Parathyroid adenoma (tissue), 2 donors: ENCODE measurements at regions not wholly inside any gene's neighbourhood (a gene's known extent, or its start where the extent isn't known, plus 50 kb on each side); places are given as distances from the start of the nearest gene placed in this dataset.

Source experiments
- H2AFZ ChIP-seq: fragments of 300-600 bp; sonication (generic); one replicate; pipeline ENCODE4 v1.7.0; 2017; ENCODE audit warnings: antibody characterized with exemption, mild to moderate bottlenecking
- H3K27ac ChIP-seq: fragments of 300-600 bp; sonication (generic); one replicate; pipeline ENCODE4 v1.7.0; 2017
- H3K27me3 ChIP-seq: fragments of 300-600 bp; sonication (generic); one replicate; pipeline ENCODE4 v1.7.0; 2017; ENCODE audit warnings: low read length; ENCODE audit not compliant: control insufficient read depth, insufficient read depth
- H3K36me3 ChIP-seq: fragments of 300-600 bp; sonication (generic); one replicate; pipeline ENCODE4 v1.7.0; 2017; ENCODE audit warnings: low read length; ENCODE audit not compliant: control insufficient read depth, insufficient read depth
- H3K4me1 ChIP-seq: fragments of 300-600 bp; sonication (generic); one replicate; pipeline ENCODE4 v1.7.0; 2017; ENCODE audit warnings: control low read depth
- H3K4me2 ChIP-seq: fragments of 300-600 bp; sonication (generic); one replicate; pipeline ENCODE4 v1.7.0; 2017; ENCODE audit warnings: low read length
- H3K4me3 ChIP-seq: fragments of 300-600 bp; sonication (generic); one replicate; pipeline ENCODE4 v1.7.0; 2017; ENCODE audit warnings: low read depth, low read length
- H3K79me2 ChIP-seq: fragments of 300-600 bp; sonication (generic); one replicate; pipeline ENCODE4 v1.7.0; 2017; ENCODE audit warnings: control low read depth
- H3K9ac ChIP-seq: fragments of 300-600 bp; sonication (generic); one replicate; pipeline ENCODE4 v1.7.0; 2017; ENCODE audit warnings: mild to moderate bottlenecking
- H3K9me3 ChIP-seq: fragments of 300-600 bp; sonication (generic); one replicate; pipeline ENCODE4 v1.7.0; 2017; ENCODE audit warnings: low read length; ENCODE audit not compliant: control insufficient read depth
- CTCF ChIP-seq: fragments of 300-600 bp; sonication (generic); IDR thresholded peaks from one replicate; pipeline ENCODE4 v1.7.0; 2017; ENCODE audit warnings: antibody characterized with exemption, mild to moderate bottlenecking
- donor health status: primary hyperparathyroidism.

GRCh38 chr12:84277986-84278385, 634.6 kb downstream of the SLC6A15 start:
- Histone ChIP-seq H2AFZ (no peak overlapping the region), H3K4me2 (no peak overlapping the region), H3K4me1 (no peaks in the 10 kb centered on the region), H3K36me3 (no peaks in the 10 kb centered on the region), H3K9me3 (no peaks in the 10 kb centered on the region), H3K9ac (no peak overlapping the region), H3K79me2 (no peaks in the 10 kb centered on the region), H3K27me3 (no peaks in the 10 kb centered on the region), H3K4me3 (no peak overlapping the region), H3K27ac (no peak overlapping the region)
- no peak for TF ChIP-seq CTCF

- H3K4me2 ChIP-seq: no peak overlapping the region
- H3K4me3 ChIP-seq: no peak overlapping the region
- no peaks in the 10 kb centered on the region for H3K79me2 ChIP-seq
- H3K4me1 ChIP-seq: no peaks in the 10 kb centered on the region
- no peak for TF ChIP-seq CTCF
- no peak overlapping the region for H3K27ac ChIP-seq
- H2AFZ ChIP-seq: no peak overlapping the region
- no peaks in the 10 kb centered on the region for H3K9me3 ChIP-seq
- H3K27me3 ChIP-seq: no peaks in the 10 kb centered on the region
- no peaks in the 10 kb centered on the region for H3K36me3 ChIP-seq
- H3K9ac ChIP-seq: no peak overlapping the region
Observed at GRCh38 chr12:84276215-84276614, 636.4 kb downstream of the SLC6A15 start.

GRCh38 chr12:84272324-84272723, 640.3 kb downstream of the SLC6A15 start:
- Histone ChIP-seq H3K4me1 (no peaks in the 10 kb centered on the region), H3K9ac (no peak overlapping the region), H2AFZ (no peak overlapping the region), H3K27ac (no peak overlapping the region), H3K36me3 (no peaks in the 10 kb centered on the region), H3K4me2 (no peak overlapping the region), H3K4me3 (no peak overlapping the region), H3K9me3 (no peaks in the 10 kb centered on the region), H3K27me3 (no peaks in the 10 kb centered on the region), H3K79me2 (no peaks in the 10 kb centered on the region)
- no peak for TF ChIP-seq CTCF

GRCh38 chr12:84270470-84271140, 642.0 kb downstream of the SLC6A15 start:
- no peak for TF ChIP-seq CTCF
- H3K9ac ChIP-seq: no peak overlapping the region

GRCh38 chr12:84247931-84248330, 664.7 kb downstream of the SLC6A15 start:
- Histone ChIP-seq H2AFZ (no peak overlapping the region), H3K4me2 (no peak overlapping the region), H3K27ac (no peak overlapping the region), H3K36me3 (no peaks in the 10 kb centered on the region), H3K4me1 (no peaks in the 10 kb centered on the region), H3K9me3 (no peaks in the 10 kb centered on the region), H3K9ac (no peak overlapping the region), H3K4me3 (no peak overlapping the region), H3K79me2 (no peaks in the 10 kb centered on the region), H3K27me3 (no peaks in the 10 kb centered on the region)
- TF ChIP-seq CTCF: no peak

More at GRCh38 chr12:84270470-84271140, 642.0 kb downstream of the SLC6A15 start:
- H3K27me3 ChIP-seq: no peaks in the 10 kb centered on the region
- H3K36me3 ChIP-seq: no peaks in the 10 kb centered on the region
- no peaks in the 10 kb centered on the region for H3K79me2 ChIP-seq
- no peaks in the 10 kb centered on the region for H3K9me3 ChIP-seq
- no peak overlapping the region for H2AFZ ChIP-seq
- H3K27ac ChIP-seq: no peak overlapping the region
- no peak overlapping the region for H3K4me2 ChIP-seq
- H3K4me1 ChIP-seq: no peaks in the 10 kb centered on the region
- H3K4me3 ChIP-seq: no peak overlapping the region
